ENCODE measurements at regions not wholly inside any gene's neighbourhood (a gene's known extent, or its start where the extent isn't known, plus 50 kb on each side); places are given as distances from the start of the nearest gene placed in this dataset.

- H3K4me1 ChIP-seq = no peaks in the 10 kb centered on the region
- no peaks in the 10 kb centered on the region for H3K27me3 ChIP-seq
- no peak overlapping the region for H3K4me3 ChIP-seq
- no peaks in the 10 kb centered on the region for H3K36me3 ChIP-seq
- no peak overlapping the region for H3K27ac ChIP-seq
- H3K9me3 ChIP-seq = no peaks in the 10 kb centered on the region
- intact Hi-C loops (cut with DNase I) = no loop called here
- TF ChIP-seq CTCF (IDR thresholded peaks at IDR 0.05) (no peak), POLR2AphosphoS5 (IDR thresholded peaks at IDR 0.05; ENCODE audit: insufficient read depth in 1 of 2, low read depth in 1 of 2) (no peak), POLR2A (IDR thresholded peaks at IDR 0.05) (no peak)
- no peak for DNase-seq (ENCODE audit: extremely low spot score in 2 of 2)
Observed at GRCh38 chr18:61169386-61169785, 163.8 kb upstream of the CDH20 start.

- no peak overlapping the region for H3K27ac ChIP-seq
- no peak overlapping the region for H3K4me3 ChIP-seq
- no peaks in the 10 kb centered on the region for H3K36me3 ChIP-seq
- TF ChIP-seq POLR2A (IDR thresholded peaks at IDR 0.05) (no peak), POLR2AphosphoS5 (IDR thresholded peaks at IDR 0.05; ENCODE audit: insufficient read depth in 1 of 2, low read depth in 1 of 2) (no peak), CTCF (IDR thresholded peaks at IDR 0.05) (no peak)
- no peaks in the 10 kb centered on the region for H3K9me3 ChIP-seq
- no peak for DNase-seq (ENCODE audit: extremely low spot score in 2 of 2)
- intact Hi-C loops (cut with DNase I) = no loop called here
- H3K27me3 ChIP-seq = no peaks in the 10 kb centered on the region
- no peaks in the 10 kb centered on the region for H3K4me1 ChIP-seq
Observed at GRCh38 chr18:61172624-61173023, 160.6 kb upstream of the CDH20 start.

- no peaks in the 10 kb centered on the region for H3K36me3 ChIP-seq
- no peak for DNase-seq (ENCODE audit: extremely low spot score in 2 of 2)
- H3K27ac ChIP-seq = no peak overlapping the region
- no peak overlapping the region for H3K4me3 ChIP-seq
- intact Hi-C loops (cut with DNase I) = no loop called here
- no peaks in the 10 kb centered on the region for H3K27me3 ChIP-seq
- no peaks in the 10 kb centered on the region for H3K9me3 ChIP-seq
- H3K4me1 ChIP-seq = no peaks in the 10 kb centered on the region
- TF ChIP-seq CTCF (IDR thresholded peaks at IDR 0.05) (no peak), POLR2AphosphoS5 (IDR thresholded peaks at IDR 0.05; ENCODE audit: insufficient read depth in 1 of 2, low read depth in 1 of 2) (no peak), POLR2A (IDR thresholded peaks at IDR 0.05) (no peak)
Observed at GRCh38 chr18:61173554-61173953, 159.7 kb upstream of the CDH20 start.

- no peaks in the 10 kb centered on the region for H3K4me1 ChIP-seq
- intact Hi-C loops (cut with DNase I) = no loop called here
- no peaks in the 10 kb centered on the region for H3K27me3 ChIP-seq
- H3K4me3 ChIP-seq = no peak overlapping the region
- H3K36me3 ChIP-seq = no peaks in the 10 kb centered on the region
- TF ChIP-seq POLR2AphosphoS5 (IDR thresholded peaks at IDR 0.05; ENCODE audit: insufficient read depth in 1 of 2, low read depth in 1 of 2) = no peak
- no peak for TF ChIP-seq POLR2A (IDR thresholded peaks at IDR 0.05)
- no peak for TF ChIP-seq CTCF (IDR thresholded peaks at IDR 0.05)
- H3K27ac ChIP-seq = no peak overlapping the region
- no peaks in the 10 kb centered on the region for H3K9me3 ChIP-seq
- no peak for DNase-seq (ENCODE audit: extremely low spot score in 2 of 2)
Observed at GRCh38 chr18:61183798-61184197, 149.4 kb upstream of the CDH20 start.

GRCh38 chr18:61187971-61188370, 145.3 kb upstream of the CDH20 start:
- TF ChIP-seq CTCF (IDR thresholded peaks at IDR 0.05) = no peak
- no peak for TF ChIP-seq POLR2A (IDR thresholded peaks at IDR 0.05)
- no peak for TF ChIP-seq POLR2AphosphoS5 (IDR thresholded peaks at IDR 0.05; ENCODE audit: insufficient read depth in 1 of 2, low read depth in 1 of 2)
- Histone ChIP-seq H3K4me1 (no peaks in the 10 kb centered on the region), H3K4me3 (no peak overlapping the region), H3K36me3 (no peaks in the 10 kb centered on the region), H3K27ac (no peak overlapping the region), H3K27me3 (no peaks in the 10 kb centered on the region), H3K9me3 (no peaks in the 10 kb centered on the region)
- intact Hi-C loops (cut with DNase I) = no loop called here
- DNase-seq (ENCODE audit: extremely low spot score in 2 of 2) = no peak
